ENCODE measurements at regions not wholly inside any gene's neighbourhood (a gene's known extent, or its start where the extent isn't known, plus 50 kb on each side); places are given as distances from the start of the nearest gene placed in this dataset.

DNA sequence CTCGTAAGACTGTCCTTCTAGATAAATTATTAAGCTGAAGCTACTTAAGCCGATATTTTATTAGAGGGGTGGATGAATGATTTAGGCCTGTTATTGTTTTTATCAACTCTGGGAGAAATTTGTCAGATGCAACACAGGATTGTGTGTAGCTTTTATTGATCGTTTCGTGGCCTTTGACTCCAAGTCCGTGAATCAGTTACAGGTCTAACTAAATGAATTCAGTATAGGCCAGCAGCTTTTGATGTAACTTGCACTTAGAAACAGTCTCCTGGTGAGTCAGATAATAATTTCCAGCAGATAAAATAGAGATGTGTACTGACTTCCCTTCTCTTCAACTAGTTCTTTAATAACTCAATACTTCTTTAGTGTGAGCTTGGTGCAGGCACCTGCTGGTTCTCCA, 341.7 kb upstream of the SMIM30 start:
- ATAC-seq: peak; percentile 82 to 96 (median 90)
- Histone ChIP-seq H3K4me3 (no peak overlapping the region), H3K36me3 (no peaks in the 10 kb centered on the region), H3K27ac (peak overlapping the region in 1 of 3 donors; percentile 65), H3K4me1 (peaks cover 0 to 41% (median 0%) of the 10 kb centered on the region in 4 donors), H3K9me3 (no peaks in the 10 kb centered on the region), H3K27me3 (no peaks in the 10 kb centered on the region)
- no peak for TF ChIP-seq POLR2A (IDR thresholded peaks at IDR 0.05)
- TF ChIP-seq, protein P1, sequence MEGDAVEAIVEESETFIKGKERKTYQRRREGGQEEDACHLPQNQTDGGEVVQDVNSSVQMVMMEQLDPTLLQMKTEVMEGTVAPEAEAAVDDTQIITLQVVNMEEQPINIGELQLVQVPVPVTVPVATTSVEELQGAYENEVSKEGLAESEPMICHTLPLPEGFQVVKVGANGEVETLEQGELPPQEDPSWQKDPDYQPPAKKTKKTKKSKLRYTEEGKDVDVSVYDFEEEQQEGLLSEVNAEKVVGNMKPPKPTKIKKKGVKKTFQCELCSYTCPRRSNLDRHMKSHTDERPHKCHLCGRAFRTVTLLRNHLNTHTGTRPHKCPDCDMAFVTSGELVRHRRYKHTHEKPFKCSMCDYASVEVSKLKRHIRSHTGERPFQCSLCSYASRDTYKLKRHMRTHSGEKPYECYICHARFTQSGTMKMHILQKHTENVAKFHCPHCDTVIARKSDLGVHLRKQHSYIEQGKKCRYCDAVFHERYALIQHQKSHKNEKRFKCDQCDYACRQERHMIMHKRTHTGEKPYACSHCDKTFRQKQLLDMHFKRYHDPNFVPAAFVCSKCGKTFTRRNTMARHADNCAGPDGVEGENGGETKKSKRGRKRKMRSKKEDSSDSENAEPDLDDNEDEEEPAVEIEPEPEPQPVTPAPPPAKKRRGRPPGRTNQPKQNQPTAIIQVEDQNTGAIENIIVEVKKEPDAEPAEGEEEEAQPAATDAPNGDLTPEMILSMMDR (IDR thresholded peaks at IDR 0.05): no peak
- intact Hi-C loops (cut with DNase I): no loop called here
- 19% methylated on average over 5 of the region's 5 CpGs for WGBS (ENCODE audit: insufficient coverage, low coverage, low lambda C conversion rate, missing lambda C conversion rate)
- DNase-seq: peak in 1 of 3 donors; percentile 76

DNA sequence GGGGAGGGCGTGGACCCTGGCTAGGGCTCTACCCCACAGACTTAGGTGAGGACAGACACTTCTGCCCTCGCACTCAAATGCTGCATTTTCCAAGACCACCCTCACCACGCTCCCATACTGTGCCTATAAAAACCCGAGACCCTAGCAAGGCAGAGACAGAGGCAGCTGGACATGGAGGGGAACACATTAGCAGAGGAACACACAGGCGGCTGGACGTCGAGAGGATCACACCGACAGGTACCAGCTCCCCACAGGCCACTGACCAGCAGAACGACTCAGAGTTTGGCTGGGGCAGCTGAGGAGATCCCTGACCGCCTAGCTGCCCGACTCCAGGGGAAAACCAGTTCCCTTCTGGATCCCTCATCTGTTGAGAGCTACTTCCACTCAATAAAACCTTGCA, 338.2 kb upstream of the SMIM30 start:
- ATAC-seq (no peak), DNase-seq (no peak)
- TF ChIP-seq, protein P1 (IDR thresholded peaks at IDR 0.05): no peak
- no peak for TF ChIP-seq POLR2A (IDR thresholded peaks at IDR 0.05)
- no peaks in the 10 kb centered on the region for H3K27me3 ChIP-seq
- no peak overlapping the region for H3K4me3 ChIP-seq
- no peaks in the 10 kb centered on the region for H3K36me3 ChIP-seq
- H3K9me3 ChIP-seq: no peaks in the 10 kb centered on the region
- intact Hi-C loops (cut with DNase I): no loop called here
- 66% methylated on average over 3 of the region's 11 CpGs for WGBS (ENCODE audit: insufficient coverage, low coverage, low lambda C conversion rate, missing lambda C conversion rate)
- H3K27ac ChIP-seq: no peak overlapping the region
- peaks cover 0 to 35% (median 0%) of the 10 kb centered on the region in 4 donors for H3K4me1 ChIP-seq

DNA sequence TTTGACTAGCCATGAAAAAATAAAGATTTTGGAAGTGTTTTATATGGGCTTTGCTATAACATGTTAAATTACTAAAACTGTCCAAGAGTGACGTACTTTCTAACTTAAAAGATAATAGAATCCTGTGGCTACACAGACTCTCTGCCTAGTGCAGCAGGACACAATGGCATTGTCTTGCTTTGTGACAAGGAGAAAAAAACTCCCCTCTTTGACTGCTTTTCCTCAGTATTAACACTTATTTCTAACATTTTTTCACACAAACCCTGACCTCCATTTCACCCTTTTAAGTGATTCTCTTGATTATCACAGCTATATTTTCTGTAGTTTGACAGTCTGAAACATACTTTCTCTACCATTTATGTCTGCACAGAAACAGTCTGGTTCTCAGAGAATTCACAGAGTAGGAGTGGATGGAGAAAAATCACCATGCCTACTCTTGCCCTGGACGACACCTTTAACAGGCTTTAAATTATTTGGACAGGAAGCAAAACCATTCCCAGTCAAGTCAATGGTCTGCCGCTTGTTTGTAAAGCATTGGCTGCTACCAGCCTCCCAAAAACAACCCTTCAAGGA, 336.3 kb upstream of the SMIM30 start:
- WGBS (ENCODE audit: insufficient coverage, low coverage, low lambda C conversion rate, missing lambda C conversion rate): 61% methylated on average over 3 of the region's 3 CpGs
- H3K4me3 ChIP-seq: no peak overlapping the region
- TF ChIP-seq POLR2A (IDR thresholded peaks at IDR 0.05): no peak
- TF ChIP-seq, protein P1 (IDR thresholded peaks at IDR 0.05): no peak

DNA sequence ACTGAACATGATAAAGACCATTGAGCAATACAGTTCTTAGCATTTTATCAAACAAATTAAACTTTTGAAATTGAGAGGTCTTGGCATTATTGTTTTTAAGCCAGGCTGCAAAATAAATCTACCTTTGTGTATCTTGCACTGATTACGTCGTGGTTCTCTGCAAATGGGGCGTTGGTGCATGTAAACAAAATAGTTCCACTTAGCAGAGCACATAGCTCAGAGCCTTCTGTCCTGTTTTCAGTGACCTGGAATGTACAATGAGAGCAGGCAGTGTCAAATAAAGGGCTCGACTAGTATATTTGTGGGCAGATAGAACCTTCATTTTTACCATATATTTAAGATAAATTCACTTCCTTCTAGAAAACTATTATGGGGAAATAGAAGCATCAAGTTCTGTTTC, 333.9 kb upstream of the SMIM30 start:
- intact Hi-C loops (cut with DNase I): no loop called here
- Histone ChIP-seq H3K4me1 (peaks cover 0 to 23% (median 2%) of the 10 kb centered on the region in 4 donors), H3K27me3 (no peaks in the 10 kb centered on the region), H3K4me3 (no peak overlapping the region), H3K9me3 (no peaks in the 10 kb centered on the region), H3K27ac (no peak overlapping the region), H3K36me3 (no peaks in the 10 kb centered on the region)
- TF ChIP-seq POLR2A (IDR thresholded peaks at IDR 0.05): no peak
- TF ChIP-seq, protein P1 (IDR thresholded peaks at IDR 0.05): no peak
- peak; percentile 43 to 80 (median 68) for ATAC-seq
- DNase-seq: no peak
- 28% methylated on average over 4 of the region's 4 CpGs for WGBS (ENCODE audit: insufficient coverage, low coverage, low lambda C conversion rate, missing lambda C conversion rate)

More for the DNA sequence above, 336.3 kb upstream of the SMIM30 start:
- ATAC-seq (no peak), DNase-seq (no peak)
- H3K36me3 ChIP-seq: no peaks in the 10 kb centered on the region
- no peaks in the 10 kb centered on the region for H3K27me3 ChIP-seq
- H3K4me1 ChIP-seq: peaks cover 0 to 24% (median 0%) of the 10 kb centered on the region in 4 donors
- no peaks in the 10 kb centered on the region for H3K9me3 ChIP-seq
- H3K27ac ChIP-seq: no peak overlapping the region
- intact Hi-C loops (cut with DNase I): no loop called here
